ENCODE measurements at regions not wholly inside any gene's neighbourhood (a gene's known extent, or its start where the extent isn't known, plus 50 kb on each side); places are given as distances from the start of the nearest gene placed in this dataset.

DNA sequence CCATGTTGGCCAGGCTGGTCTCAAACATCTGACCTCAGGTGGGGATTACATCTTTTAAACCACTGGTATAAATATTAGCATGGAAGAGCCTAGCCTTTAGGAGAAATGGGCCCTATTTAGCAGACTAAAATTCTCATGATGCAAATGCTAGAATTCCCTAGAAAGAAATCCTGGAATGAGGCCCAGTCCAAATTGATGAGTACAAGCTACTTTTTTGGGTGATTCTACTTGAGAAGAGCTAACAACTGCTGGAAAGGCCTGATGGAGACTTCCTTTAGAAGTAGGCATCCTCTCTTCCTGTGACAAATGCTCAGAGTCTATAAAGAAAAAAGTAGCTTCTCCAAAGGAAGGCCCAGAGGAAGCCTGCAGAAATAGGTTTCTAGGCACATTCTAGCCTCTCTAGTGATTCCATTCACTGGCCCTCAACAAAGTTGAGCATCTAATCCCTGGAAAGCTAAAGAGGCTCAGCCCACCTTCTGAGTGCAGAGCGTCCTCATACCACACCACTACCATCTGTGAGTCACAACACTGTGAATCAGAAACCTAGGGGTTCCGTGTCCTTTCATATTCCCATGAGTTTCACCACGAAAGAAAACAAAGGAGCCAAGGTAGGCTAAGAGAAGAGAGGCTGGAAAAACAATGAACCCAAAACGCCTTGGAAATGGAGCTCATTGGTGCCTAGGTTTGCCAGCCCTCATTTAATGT, 183.1 kb downstream of the C1D start (continued):
- TF ChIP-seq EZH2phosphoT487 (IDR thresholded peaks at IDR 0.05; ENCODE audit: unreplicated experiment): no peak

DNA sequence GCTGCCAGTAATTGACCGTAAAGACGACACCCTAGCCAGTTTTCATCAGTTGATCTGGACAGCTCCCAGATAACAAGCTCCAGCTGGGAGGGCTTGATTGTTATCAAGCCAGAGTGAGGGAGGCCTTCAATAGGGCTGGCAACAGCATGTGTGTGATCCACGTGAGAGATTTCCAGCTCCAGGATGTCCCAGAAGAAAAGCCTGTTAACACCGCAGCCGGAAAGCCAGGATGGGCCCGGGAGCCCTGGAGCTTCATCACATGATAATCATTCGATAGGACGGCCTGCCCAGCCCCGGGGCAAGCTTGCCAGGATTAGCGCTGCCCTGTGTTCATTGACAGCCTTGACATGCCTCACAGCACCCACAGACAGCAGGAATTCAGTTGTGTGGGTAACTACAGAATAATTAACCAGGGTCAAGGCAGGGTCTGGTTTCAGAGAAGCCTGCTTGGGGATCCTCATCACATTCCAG, 182.5 kb downstream of the C1D start:
- no peaks in the 10 kb centered on the region for H3K36me3 Mint-ChIP-seq (ENCODE audit: low read depth)
- H3K9me2 ChIP-seq (ENCODE audit: insufficient read depth): no peaks in the 10 kb centered on the region
- H3K9me3 Mint-ChIP-seq: no peaks in the 10 kb centered on the region
- H3K4me1 Mint-ChIP-seq: peaks cover 11% of the 10 kb centered on the region
- no peaks in the 10 kb centered on the region for H3K27me3 Mint-ChIP-seq (ENCODE audit: insufficient read depth, low read depth, poor library complexity)
- TF ChIP-seq STAT1 (IDR thresholded peaks at IDR 0.05; ENCODE audit: unreplicated experiment): no peak
- TF ChIP-seq, protein P1, sequence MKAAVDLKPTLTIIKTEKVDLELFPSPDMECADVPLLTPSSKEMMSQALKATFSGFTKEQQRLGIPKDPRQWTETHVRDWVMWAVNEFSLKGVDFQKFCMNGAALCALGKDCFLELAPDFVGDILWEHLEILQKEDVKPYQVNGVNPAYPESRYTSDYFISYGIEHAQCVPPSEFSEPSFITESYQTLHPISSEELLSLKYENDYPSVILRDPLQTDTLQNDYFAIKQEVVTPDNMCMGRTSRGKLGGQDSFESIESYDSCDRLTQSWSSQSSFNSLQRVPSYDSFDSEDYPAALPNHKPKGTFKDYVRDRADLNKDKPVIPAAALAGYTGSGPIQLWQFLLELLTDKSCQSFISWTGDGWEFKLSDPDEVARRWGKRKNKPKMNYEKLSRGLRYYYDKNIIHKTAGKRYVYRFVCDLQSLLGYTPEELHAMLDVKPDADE (IDR thresholded peaks at IDR 0.05): no peak
- no peak for TF ChIP-seq CREB1 (CRISPR knock-in tag; IDR thresholded peaks at IDR 0.05; ENCODE audit: low read depth)
- no peak for TF ChIP-seq EZH2 (IDR thresholded peaks at IDR 0.05; ENCODE audit: low read depth, unreplicated experiment)
- TF ChIP-seq, protein P2, sequence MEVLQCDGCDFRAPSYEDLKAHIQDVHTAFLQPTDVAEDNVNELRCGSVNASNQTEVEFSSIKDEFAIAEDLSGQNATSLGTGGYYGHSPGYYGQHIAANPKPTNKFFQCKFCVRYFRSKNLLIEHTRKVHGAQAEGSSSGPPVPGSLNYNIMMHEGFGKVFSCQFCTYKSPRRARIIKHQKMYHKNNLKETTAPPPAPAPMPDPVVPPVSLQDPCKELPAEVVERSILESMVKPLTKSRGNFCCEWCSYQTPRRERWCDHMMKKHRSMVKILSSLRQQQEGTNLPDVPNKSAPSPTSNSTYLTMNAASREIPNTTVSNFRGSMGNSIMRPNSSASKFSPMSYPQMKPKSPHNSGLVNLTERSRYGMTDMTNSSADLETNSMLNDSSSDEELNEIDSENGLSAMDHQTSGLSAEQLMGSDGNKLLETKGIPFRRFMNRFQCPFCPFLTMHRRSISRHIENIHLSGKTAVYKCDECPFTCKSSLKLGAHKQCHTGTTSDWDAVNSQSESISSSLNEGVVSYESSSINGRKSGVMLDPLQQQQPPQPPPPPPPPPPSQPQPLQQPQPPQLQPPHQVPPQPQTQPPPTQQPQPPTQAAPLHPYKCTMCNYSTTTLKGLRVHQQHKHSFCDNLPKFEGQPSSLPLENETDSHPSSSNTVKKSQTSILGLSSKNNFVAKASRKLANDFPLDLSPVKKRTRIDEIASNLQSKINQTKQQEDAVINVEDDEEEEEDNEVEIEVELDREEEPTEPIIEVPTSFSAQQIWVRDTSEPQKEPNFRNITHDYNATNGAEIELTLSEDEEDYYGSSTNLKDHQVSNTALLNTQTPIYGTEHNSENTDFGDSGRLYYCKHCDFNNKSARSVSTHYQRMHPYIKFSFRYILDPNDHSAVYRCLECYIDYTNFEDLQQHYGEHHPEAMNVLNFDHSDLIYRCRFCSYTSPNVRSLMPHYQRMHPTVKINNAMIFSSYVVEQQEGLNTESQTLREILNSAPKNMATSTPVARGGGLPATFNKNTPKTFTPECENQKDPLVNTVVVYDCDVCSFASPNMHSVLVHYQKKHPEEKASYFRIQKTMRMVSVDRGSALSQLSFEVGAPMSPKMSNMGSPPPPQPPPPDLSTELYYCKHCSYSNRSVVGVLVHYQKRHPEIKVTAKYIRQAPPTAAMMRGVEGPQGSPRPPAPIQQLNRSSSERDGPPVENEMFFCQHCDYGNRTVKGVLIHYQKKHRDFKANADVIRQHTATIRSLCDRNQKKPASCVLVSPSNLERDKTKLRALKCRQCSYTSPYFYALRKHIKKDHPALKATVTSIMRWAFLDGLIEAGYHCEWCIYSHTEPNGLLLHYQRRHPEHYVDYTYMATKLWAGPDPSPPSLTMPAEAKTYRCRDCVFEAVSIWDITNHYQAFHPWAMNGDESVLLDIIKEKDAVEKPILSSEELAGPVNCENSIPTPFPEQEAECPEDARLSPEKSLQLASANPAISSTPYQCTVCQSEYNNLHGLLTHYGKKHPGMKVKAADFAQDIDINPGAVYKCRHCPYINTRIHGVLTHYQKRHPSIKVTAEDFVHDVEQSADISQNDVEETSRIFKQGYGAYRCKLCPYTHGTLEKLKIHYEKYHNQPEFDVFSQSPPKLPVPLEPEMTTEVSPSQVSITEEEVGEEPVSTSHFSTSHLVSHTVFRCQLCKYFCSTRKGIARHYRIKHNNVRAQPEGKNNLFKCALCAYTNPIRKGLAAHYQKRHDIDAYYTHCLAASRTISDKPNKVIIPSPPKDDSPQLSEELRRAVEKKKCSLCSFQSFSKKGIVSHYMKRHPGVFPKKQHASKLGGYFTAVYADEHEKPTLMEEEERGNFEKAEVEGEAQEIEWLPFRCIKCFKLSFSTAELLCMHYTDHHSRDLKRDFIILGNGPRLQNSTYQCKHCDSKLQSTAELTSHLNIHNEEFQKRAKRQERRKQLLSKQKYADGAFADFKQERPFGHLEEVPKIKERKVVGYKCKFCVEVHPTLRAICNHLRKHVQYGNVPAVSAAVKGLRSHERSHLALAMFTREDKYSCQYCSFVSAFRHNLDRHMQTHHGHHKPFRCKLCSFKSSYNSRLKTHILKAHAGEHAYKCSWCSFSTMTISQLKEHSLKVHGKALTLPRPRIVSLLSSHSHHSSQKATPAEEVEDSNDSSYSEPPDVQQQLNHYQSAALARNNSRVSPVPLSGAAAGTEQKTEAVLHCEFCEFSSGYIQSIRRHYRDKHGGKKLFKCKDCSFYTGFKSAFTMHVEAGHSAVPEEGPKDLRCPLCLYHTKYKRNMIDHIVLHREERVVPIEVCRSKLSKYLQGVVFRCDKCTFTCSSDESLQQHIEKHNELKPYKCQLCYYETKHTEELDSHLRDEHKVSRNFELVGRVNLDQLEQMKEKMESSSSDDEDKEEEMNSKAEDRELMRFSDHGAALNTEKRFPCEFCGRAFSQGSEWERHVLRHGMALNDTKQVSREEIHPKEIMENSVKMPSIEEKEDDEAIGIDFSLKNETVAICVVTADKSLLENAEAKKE (CRISPR knock-in tag; IDR thresholded peaks at IDR 0.05): no peak
- no peak for TF ChIP-seq ZNF114 (CRISPR knock-in tag; IDR thresholded peaks at IDR 0.05)
- TF ChIP-seq JUNB (IDR thresholded peaks at IDR 0.05; ENCODE audit: unreplicated experiment): no peak
- TF ChIP-seq NANOG (IDR thresholded peaks at IDR 0.05; ENCODE audit: borderline replicate concordance): no peak
- no peak for TF ChIP-seq ZNF331 (CRISPR knock-in tag; IDR thresholded peaks at IDR 0.05; ENCODE audit: low read depth)
- TF ChIP-seq, protein P3, sequence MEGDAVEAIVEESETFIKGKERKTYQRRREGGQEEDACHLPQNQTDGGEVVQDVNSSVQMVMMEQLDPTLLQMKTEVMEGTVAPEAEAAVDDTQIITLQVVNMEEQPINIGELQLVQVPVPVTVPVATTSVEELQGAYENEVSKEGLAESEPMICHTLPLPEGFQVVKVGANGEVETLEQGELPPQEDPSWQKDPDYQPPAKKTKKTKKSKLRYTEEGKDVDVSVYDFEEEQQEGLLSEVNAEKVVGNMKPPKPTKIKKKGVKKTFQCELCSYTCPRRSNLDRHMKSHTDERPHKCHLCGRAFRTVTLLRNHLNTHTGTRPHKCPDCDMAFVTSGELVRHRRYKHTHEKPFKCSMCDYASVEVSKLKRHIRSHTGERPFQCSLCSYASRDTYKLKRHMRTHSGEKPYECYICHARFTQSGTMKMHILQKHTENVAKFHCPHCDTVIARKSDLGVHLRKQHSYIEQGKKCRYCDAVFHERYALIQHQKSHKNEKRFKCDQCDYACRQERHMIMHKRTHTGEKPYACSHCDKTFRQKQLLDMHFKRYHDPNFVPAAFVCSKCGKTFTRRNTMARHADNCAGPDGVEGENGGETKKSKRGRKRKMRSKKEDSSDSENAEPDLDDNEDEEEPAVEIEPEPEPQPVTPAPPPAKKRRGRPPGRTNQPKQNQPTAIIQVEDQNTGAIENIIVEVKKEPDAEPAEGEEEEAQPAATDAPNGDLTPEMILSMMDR (conservative IDR thresholded peaks at IDR 0.05; ENCODE audit: low read depth in 2 of 2): no peak
- TF ChIP-seq, protein P4, sequence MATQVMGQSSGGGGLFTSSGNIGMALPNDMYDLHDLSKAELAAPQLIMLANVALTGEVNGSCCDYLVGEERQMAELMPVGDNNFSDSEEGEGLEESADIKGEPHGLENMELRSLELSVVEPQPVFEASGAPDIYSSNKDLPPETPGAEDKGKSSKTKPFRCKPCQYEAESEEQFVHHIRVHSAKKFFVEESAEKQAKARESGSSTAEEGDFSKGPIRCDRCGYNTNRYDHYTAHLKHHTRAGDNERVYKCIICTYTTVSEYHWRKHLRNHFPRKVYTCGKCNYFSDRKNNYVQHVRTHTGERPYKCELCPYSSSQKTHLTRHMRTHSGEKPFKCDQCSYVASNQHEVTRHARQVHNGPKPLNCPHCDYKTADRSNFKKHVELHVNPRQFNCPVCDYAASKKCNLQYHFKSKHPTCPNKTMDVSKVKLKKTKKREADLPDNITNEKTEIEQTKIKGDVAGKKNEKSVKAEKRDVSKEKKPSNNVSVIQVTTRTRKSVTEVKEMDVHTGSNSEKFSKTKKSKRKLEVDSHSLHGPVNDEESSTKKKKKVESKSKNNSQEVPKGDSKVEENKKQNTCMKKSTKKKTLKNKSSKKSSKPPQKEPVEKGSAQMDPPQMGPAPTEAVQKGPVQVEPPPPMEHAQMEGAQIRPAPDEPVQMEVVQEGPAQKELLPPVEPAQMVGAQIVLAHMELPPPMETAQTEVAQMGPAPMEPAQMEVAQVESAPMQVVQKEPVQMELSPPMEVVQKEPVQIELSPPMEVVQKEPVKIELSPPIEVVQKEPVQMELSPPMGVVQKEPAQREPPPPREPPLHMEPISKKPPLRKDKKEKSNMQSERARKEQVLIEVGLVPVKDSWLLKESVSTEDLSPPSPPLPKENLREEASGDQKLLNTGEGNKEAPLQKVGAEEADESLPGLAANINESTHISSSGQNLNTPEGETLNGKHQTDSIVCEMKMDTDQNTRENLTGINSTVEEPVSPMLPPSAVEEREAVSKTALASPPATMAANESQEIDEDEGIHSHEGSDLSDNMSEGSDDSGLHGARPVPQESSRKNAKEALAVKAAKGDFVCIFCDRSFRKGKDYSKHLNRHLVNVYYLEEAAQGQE (IDR thresholded peaks at IDR 0.05; ENCODE audit: unreplicated experiment): no peak
- H2AFZ ChIP-seq: peak overlapping the region; percentile 32; the same call in 1 of the 2 replicates
- H3K4me3 ChIP-seq: no peak overlapping the region
- 0 out of 2 replicates have a peak, but pooled peaks cover 3% of the 10 kb centered on the region for H3K4me1 ChIP-seq (ENCODE audit: insufficient read depth)
- no peak for ATAC-seq
- no peaks in the 10 kb centered on the region for H3K79me2 ChIP-seq (replicated peaks; ENCODE audit: insufficient read depth)
- no peaks in the 10 kb centered on the region for H3K36me3 ChIP-seq (ENCODE audit: insufficient read depth)
- no peak for DNase-seq (ENCODE audit: low spot score)
- H3K27ac Mint-ChIP-seq: no peak overlapping the region
- H3K27ac ChIP-seq (ENCODE audit: low read depth): no peak overlapping the region
- H3K4me3 Mint-ChIP-seq: no peak overlapping the region
- no peaks in the 10 kb centered on the region for H4K20me1 ChIP-seq (replicated peaks; ENCODE audit: insufficient read depth)
- no peak overlapping the region for H3K4me2 ChIP-seq
- H3F3A ChIP-seq (replicated peaks; ENCODE audit: low read depth): no peaks in the 10 kb centered on the region
- H3K27me3 ChIP-seq (ENCODE audit: insufficient read depth): no peaks in the 10 kb centered on the region
